KMS-11 (cell line): ENCODE measurements at regions not wholly inside any gene's neighbourhood (a gene's known extent, or its start where the extent isn't known, plus 50 kb on each side); places are given as distances from the start of the nearest gene placed in this dataset.

Experiments used
- H2AFZ ChIP-seq: fragments of 200-600 bp; sonication (generic); 2 replicates; pipeline ENCODE4 v1.6.1; 2016; ENCODE audit warnings: antibody characterized with exemption, mixed run types, low read depth
- H3K27ac ChIP-seq: fragments of 200-600 bp; sonication (generic); 2 replicates; pipeline ENCODE4 v1.6.1; 2016; ENCODE audit warnings: mild to moderate bottlenecking, mixed run types
- H3K27me3 ChIP-seq: fragments of 200-600 bp; sonication (generic); 2 replicates; pipeline ENCODE4 v1.6.1; 2017; ENCODE audit warnings: mild to moderate bottlenecking, low read depth, mixed run types, moderate library complexity; ENCODE audit not compliant: insufficient read depth
- H3K36me3 ChIP-seq: fragments of 200-600 bp; sonication (generic); 2 replicates; pipeline ENCODE4 v1.6.1; 2017; ENCODE audit warnings: mild to moderate bottlenecking, mixed run types; ENCODE audit not compliant: insufficient read depth
- H3K4me1 ChIP-seq: fragments of 200-600 bp; sonication (generic); 2 replicates; pipeline ENCODE4 v1.6.1; 2016; ENCODE audit warnings: mild to moderate bottlenecking, low read depth, mixed run types; ENCODE audit not compliant: poor library complexity, severe bottlenecking
- H3K4me2 ChIP-seq: fragments of 200-600 bp; sonication (generic); 2 replicates; pipeline ENCODE4 v1.7.0; 2016; ENCODE audit warnings: mild to moderate bottlenecking, mixed run types
- H3K4me3 ChIP-seq: fragments of 200-600 bp; sonication (generic); IDR thresholded peaks from 2 replicates; pipeline ENCODE4 v1.6.1; 2017; ENCODE audit warnings: low read depth, low read length, mixed read lengths; ENCODE audit not compliant: insufficient read depth
- H3K79me2 ChIP-seq: fragments of 200-600 bp; sonication (generic); 2 replicates; pipeline ENCODE4 v1.6.1; 2016; ENCODE audit warnings: low read depth, mixed run types; ENCODE audit not compliant: insufficient read depth
- H3K9ac ChIP-seq: fragments of 200-600 bp; sonication (generic); 2 replicates; pipeline ENCODE4 v1.6.1; 2016; ENCODE audit warnings: mild to moderate bottlenecking, mixed run types
- H4K20me1 ChIP-seq: fragments of 200-600 bp; sonication (generic); 2 replicates; pipeline ENCODE4 v1.6.1; 2016; ENCODE audit warnings: mild to moderate bottlenecking, mixed run types; ENCODE audit not compliant: insufficient read depth
- CTCF ChIP-seq: fragments of 200-600 bp; sonication (generic); conservative IDR thresholded peaks from 2 replicates; pipeline ENCODE4 v1.6.1; 2017; ENCODE audit warnings: low read depth, mild to moderate bottlenecking, antibody characterized with exemption, low read length, moderate library complexity, mixed read lengths

- no peak overlapping the region for H3K27ac ChIP-seq
- no peaks in the 10 kb centered on the region for H3K4me1 ChIP-seq
- no peak for TF ChIP-seq CTCF
- no peaks in the 10 kb centered on the region for H3K36me3 ChIP-seq
- H3K4me2 ChIP-seq = no peak overlapping the region
- no peak overlapping the region for H2AFZ ChIP-seq
- H3K27me3 ChIP-seq = no peaks in the 10 kb centered on the region
- H3K9ac ChIP-seq = no peak overlapping the region
- no peaks in the 10 kb centered on the region for H3K79me2 ChIP-seq
- H3K4me3 ChIP-seq = no peak overlapping the region
- H4K20me1 ChIP-seq = no peaks in the 10 kb centered on the region
These were observed 183.7 kb upstream of the KLF6 start for GRCh38 chr10:3968727-3969126.

- no peaks in the 10 kb centered on the region for H4K20me1 ChIP-seq
- H3K27me3 ChIP-seq = no peaks in the 10 kb centered on the region
- no peak overlapping the region for H2AFZ ChIP-seq
- no peak overlapping the region for H3K4me3 ChIP-seq
- no peaks in the 10 kb centered on the region for H3K4me1 ChIP-seq
- no peak overlapping the region for H3K9ac ChIP-seq
- no peaks in the 10 kb centered on the region for H3K36me3 ChIP-seq
- no peak overlapping the region for H3K4me2 ChIP-seq
- no peak for TF ChIP-seq CTCF
- H3K79me2 ChIP-seq = no peaks in the 10 kb centered on the region
- no peak overlapping the region for H3K27ac ChIP-seq
These were observed 179.5 kb upstream of the KLF6 start for GRCh38 chr10:3964516-3964915.

GRCh38 chr10:3963191-3963673, 178.2 kb upstream of the KLF6 start:
- Histone ChIP-seq H3K36me3 (no peaks in the 10 kb centered on the region), H4K20me1 (no peaks in the 10 kb centered on the region), H3K9ac (no peak overlapping the region), H3K27me3 (no peaks in the 10 kb centered on the region), H3K4me2 (no peak overlapping the region), H3K4me1 (no peaks in the 10 kb centered on the region), H3K27ac (no peak overlapping the region), H3K79me2 (no peaks in the 10 kb centered on the region), H2AFZ (no peak overlapping the region), H3K4me3 (no peak overlapping the region)
- TF ChIP-seq CTCF = no peak

- TF ChIP-seq CTCF = no peak
- Histone ChIP-seq H3K9ac (no peak overlapping the region), H3K79me2 (no peaks in the 10 kb centered on the region), H3K4me3 (no peak overlapping the region), H2AFZ (no peak overlapping the region), H3K4me2 (no peak overlapping the region), H3K27me3 (no peaks in the 10 kb centered on the region), H4K20me1 (no peaks in the 10 kb centered on the region), H3K36me3 (no peaks in the 10 kb centered on the region), H3K27ac (no peak overlapping the region), H3K4me1 (no peaks in the 10 kb centered on the region)
These were observed 176.1 kb upstream of the KLF6 start for GRCh38 chr10:3961082-3961481.
